NCI-H345 treated with DMSO at 0.1 percent for 48 hours (cell line): ENCODE measurements at regions not wholly inside any gene's neighbourhood (a gene's known extent, or its start where the extent isn't known, plus 50 kb on each side); places are given as distances from the start of the nearest gene placed in this dataset.
"Not testable (repeated sequence)": the region's sequence is repeated elsewhere in the genome, so short reads cannot be mapped to it uniquely, and the experiment has no call there.

ENCODE experiments used
- DNase-seq: peaks from one replicate; lab custom pipeline; 2025; ENCODE audit not compliant: unreplicated experiment; lab: John Stamatoyannopoulos, UW

- DNase-seq, result no peak
These were observed 221.8 kb upstream of the UBL3 start for GRCh38 chr13:30071969-30072817.

DNA sequence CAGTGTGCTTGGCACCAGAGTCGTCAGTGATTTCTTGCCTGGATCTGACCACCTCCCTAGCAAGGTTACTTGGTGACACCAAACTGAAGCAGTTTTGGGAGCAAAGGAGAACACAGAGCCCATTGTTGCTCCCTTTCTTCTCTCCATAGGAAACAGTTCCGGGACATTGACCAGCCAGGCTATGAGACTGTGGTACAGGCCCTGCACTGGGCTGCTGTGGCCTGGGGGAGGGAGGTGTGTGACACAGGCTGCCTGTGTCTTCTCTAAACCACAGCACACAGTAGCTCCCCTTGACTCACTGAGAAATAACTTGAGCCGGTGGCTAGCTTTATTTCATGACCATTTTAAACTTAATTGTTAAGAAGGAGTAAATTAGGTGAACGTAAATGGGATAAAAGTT, 214.8 kb upstream of the UBL3 start:
- no peak for DNase-seq

DNA sequence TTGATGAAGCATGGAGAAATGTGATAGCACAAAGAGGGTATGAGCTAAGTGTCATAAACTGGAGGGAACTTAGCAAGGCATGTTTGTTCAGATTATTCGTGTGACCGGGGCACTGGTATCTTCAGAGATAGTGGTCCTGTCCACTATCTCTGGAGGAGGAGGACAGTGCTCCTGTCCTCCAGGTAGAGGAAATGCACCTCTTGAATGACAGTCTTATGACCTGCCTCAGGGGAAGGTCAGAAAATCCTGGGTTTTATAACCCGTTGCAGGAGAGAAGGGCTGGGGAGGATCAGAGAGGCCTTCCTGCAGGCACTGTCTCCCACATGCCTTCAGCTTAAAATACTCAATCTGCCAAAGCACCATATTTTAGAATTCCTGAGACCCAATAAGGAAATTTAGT, 213.5 kb upstream of the UBL3 start:
- DNase-seq, result no peak

DNA sequence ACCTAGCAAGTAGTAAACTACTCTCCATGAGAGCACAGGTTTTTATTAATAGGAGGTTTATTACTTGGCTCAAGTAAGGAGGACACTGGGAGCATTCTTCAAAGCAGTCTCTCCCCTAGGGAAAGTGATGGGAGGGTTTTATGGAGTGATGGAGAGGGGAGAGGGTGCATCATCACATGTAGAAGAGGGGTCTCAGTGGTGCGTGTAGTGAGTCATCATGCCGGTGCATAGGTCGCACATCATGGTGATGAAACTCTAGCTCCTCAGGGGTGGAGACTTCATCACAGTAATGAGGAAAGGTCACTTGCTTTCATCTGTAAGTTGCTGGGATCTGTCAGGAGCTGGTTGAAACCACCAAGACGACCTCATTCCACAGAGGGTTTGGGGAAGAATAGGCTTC, 210.8 kb upstream of the UBL3 start:
- no peak for DNase-seq

- no peak for DNase-seq
These were observed 208.0 kb upstream of the UBL3 start for GRCh38 chr13:30058429-30058828.

- not testable (repeated sequence) for DNase-seq
These were observed 204.1 kb upstream of the UBL3 start for GRCh38 chr13:30054546-30054945.

DNA sequence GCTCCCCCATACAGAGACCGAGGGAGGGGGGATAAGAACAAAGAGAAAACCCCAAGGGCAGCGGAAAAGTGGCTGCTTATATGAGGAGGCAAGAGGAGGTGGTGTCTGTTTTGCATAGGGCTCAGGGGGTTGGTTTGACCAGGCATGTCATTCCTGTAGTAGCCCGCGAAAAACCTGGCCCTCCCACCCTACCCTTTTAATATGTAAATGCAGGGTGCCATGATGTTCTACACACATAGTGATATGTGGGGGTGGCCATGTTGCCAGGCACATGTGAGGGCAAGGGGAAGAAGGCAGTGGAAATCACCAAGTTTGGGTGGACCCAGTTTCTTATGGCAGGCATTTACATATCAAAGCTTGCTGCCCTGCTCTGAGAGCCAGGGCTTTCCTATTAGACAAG, 203.5 kb upstream of the UBL3 start:
- DNase-seq, result no peak

- DNase-seq, result no peak
These were observed 201.7 kb upstream of the UBL3 start for GRCh38 chr13:30052120-30052519.

DNA sequence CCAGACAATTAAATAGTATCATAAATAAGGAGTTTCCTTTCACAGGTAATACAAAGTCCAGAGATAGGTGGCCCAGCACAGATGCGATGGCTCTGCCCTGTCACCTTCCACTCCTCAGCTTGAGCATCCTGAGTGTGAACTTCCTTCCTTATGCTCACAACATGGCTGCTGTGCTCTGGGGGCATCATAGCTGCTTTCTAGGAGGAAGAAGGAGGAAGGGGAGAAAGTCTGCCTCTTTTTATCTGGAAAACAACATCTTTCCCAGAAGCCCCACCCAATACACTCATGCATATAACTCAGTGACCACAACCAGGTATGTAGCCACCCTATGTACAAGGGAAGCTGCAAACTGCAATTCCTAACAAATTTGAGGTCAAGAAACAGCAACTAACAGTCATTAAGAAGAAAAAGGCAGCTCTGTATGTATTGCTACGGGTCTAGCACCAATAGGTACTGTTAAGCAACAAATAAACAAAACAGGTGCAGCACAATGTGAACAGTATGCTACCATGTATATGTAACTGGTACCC, 201.2 kb upstream of the UBL3 start:
- no peak for DNase-seq

DNA sequence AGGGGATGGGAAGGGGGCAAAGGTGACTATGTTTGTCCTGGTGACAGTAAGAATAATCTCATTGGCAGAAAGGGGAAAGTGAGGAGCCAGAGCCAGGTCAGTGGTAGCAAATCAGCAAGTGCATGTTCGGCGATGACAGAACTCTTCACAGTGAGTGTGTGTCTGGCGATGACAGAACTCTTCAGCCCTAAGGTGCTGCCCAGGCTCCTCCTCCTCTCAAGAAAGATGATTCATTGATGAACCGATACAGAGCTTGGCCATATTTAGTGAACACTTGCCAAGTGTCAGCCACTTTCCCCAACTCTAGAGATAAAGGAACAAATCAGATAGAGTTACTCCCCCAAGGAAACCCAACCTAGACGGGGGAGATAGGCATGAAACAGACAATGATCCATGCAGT, 199.3 kb upstream of the UBL3 start:
- DNase-seq, result no peak

- no peak for DNase-seq
These were observed 196.9 kb upstream of the UBL3 start for GRCh38 chr13:30047154-30047874.

- no peak for DNase-seq
These were observed 195.7 kb upstream of the UBL3 start for GRCh38 chr13:30045916-30046704.

DNA sequence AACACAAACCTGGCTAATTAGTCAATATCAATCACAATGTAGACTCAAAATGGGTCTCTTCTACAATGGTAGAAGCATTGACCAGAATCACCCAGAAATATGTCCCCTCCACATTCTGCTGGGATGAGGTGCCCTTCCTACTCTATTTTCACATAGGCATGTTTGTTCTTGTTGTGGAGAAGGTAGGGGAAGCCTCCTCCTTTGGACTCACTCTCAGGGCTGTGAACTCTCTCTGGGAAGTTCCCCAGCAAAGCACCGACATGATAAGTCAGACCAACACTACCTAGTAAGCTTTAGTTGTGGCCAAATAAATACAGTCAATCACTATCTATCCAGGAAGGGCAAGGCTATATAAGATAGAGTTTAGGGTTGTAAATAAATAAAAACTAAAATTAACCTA, 194.5 kb upstream of the UBL3 start:
- no peak for DNase-seq

DNA sequence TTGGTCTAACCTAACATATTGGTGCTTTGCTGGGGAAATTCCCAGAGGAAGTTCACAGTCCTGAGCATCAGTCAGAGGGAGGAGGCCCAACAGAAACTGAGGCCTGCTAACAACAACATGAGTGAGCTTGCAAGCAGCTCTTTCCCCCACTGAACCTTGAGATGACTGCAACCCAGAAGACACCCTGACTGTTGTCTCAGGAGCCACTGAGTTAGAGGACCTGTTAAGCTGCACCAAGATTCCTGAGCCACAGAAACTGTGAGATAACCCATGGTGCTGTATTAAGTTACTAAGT, 193.2 kb upstream of the UBL3 start:
- DNase-seq, result no peak

DNA sequence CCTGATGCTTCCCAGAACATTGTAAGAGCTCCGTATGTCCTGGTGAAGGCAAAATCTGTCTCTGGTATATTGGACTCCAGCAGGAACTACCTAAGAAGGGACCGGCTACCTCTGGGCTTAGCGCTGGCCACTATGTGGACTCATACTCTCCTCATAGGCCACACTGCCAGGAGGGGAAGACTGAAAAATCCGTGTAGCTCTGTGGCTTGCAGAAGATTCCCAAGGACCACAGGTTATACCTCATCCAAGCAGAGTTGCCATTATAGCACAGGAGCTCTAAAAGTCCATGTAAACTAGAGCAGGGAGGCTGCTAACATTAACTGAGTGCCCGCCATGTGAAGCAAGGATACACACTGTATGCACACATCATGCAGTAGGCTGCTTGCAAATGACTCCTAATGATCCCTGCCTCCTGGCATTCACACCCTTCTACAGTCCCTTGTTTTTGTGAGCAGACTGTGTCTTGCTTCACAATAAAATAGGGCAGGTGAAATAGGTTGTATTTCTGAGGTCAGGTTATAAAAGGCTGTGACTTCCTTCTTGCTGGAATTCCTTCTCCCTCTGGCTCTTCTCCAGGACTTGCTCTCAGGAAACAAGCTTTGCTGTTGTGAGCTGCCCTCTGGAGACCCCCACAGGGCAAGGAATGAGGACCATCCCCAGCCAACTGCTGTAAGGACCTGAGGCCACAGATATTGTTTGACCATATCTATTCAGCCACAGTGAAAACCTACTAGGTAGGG, 192.6 kb upstream of the UBL3 start:
- no peak for DNase-seq

DNA sequence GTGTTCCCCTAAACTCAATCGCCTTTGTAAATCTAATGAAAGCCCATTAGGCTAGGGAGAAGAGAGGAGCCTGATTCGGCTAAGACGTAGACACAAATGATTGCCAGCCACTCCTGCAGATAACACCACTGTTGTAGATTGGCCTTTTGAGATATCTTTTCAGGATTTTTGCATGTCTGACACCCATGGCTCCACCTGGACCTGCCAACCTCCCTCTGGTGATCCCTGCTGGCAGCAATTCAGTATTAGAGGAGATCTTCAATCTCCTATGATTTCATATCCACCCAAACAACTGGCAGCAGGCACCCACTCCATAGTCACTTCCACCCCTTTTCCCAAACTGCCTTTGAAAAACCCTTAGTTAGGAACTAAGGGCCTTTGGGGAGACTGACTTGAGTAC, 191.9 kb upstream of the UBL3 start:
- DNase-seq, result no peak

- DNase-seq, result no peak
These were observed 189.1 kb upstream of the UBL3 start for GRCh38 chr13:30039511-30039911.

- DNase-seq, result no peak
These were observed 188.5 kb upstream of the UBL3 start for GRCh38 chr13:30038884-30039283.

DNA sequence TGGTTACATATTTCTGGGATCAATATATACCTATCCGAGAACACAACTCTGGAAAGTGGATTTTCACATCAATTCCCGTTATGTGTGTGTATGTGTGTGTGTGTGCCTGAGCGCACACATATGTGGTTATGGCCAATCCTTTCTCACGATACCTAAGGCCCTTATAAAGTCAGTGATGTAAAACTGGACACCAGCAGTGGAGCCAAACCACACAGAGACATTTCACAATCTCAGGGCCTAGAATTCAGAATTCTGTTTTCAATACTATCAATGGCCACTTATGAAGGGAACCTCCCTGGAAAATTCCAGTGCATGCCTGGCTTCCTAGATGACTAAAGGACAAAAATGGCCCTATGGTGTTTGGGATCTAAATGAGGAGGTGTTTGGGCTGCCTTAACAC, 187.3 kb upstream of the UBL3 start:
- no peak for DNase-seq

GRCh38 chr13:30037306-30037705, 186.9 kb upstream of the UBL3 start:
- DNase-seq, result no peak

- no peak for DNase-seq
These were observed 184.0 kb upstream of the UBL3 start for GRCh38 chr13:30034458-30034795.
